Spleen (tissue), 11 donors: ENCODE measurements at regions not wholly inside any gene's neighbourhood (a gene's known extent, or its start where the extent isn't known, plus 50 kb on each side); places are given as distances from the start of the nearest gene placed in this dataset.

Source experiments
- DNase-seq: peaks from one replicate; pipeline ENCODE4 v3.0.0-alpha.2; 2020
- H3K27ac ChIP-seq, 8 donors: fragments of 200-600 bp; sonication (generic) in 7 of 8; 1 replicate in 4 of 8; 2 replicates in 4 of 8; pipeline versions ENCODE4 v1.5.0 to v1.8.0; 2016 to 2021; ENCODE audit warnings: inconsistent platforms in 4 of 8, mild to moderate bottlenecking in 4 of 8, moderate library complexity in 1 of 8
- H3K27me3 ChIP-seq, 7 donors: fragments of 200-600 bp; sonication (generic) in 6 of 7; replicated peaks in 1 of 7; 1 replicate in 4 of 7; 2 replicates in 3 of 7; pipeline versions ENCODE4 v1.5.0 to v1.8.0; 2016 to 2021; ENCODE audit warnings: inconsistent platforms in 3 of 7, mild to moderate bottlenecking in 1 of 7
- H3K36me3 ChIP-seq, 6 donors: fragments of 200-600 bp; sonication (generic) in 5 of 6; 1 replicate in 4 of 6; 2 replicates in 2 of 6; pipeline versions ENCODE4 v1.5.0 to v1.8.0; 2016 to 2021; ENCODE audit warnings: inconsistent platforms in 2 of 6
- H3K4me1 ChIP-seq, 6 donors: fragments of 200-600 bp; sonication (generic) in 5 of 6; 1 replicate in 3 of 6; 2 replicates in 3 of 6; pipeline versions ENCODE4 v1.5.0 to v1.8.0; 2016 to 2021; ENCODE audit warnings: inconsistent platforms in 3 of 6
- H3K4me3 ChIP-seq, 8 donors: fragments of 200-600 bp; sonication (generic) in 7 of 8; 1 replicate in 4 of 8; 2 replicates in 4 of 8; pipeline versions ENCODE4 v1.5.0 to v1.8.0; 2016 to 2021; ENCODE audit warnings: inconsistent platforms in 4 of 8, mild to moderate bottlenecking in 4 of 8, moderate library complexity in 2 of 8
- H3K9me3 ChIP-seq, 8 donors: fragments of 200-600 bp; sonication (generic) in 7 of 8; 1 replicate in 4 of 8; 2 replicates in 4 of 8; pipeline versions ENCODE4 v1.5.0 to v1.8.0; 2016 to 2021; ENCODE audit warnings: inconsistent platforms in 4 of 8
- POLR2A ChIP-seq, 3 donors: fragments of 450-650 bp; IDR thresholded peaks; one replicate each; pipeline ENCODE4 v1.5.1; 2017; ENCODE audit warnings: antibody characterized with exemption in 3 of 3, mild to moderate bottlenecking in 1 of 3
- POLR2AphosphoS5 ChIP-seq, 3 donors: sonication (generic); formaldehyde crosslinking; IDR thresholded peaks; one replicate each; pipeline ENCODE4 v1.5.1; 2017; ENCODE audit warnings: antibody characterized with exemption in 3 of 3
- WGBS, 5 donors: extraction: QIAGEN DNeasy Blood & Tissue Kit in 3 of 5; methylation state at CpG; one replicate each; pipeline versions ENCODE4 v1.1.5 to v1.1.7; 2013 to 2018; 5-methylcytosine and 5-hydroxymethylcytosine counted together
- intact Hi-C: fragments of 100-400 bp; cut with DNase I; formaldehyde crosslinking; loops from one replicate; pipeline ENCODE4 v1.15.0; 2023; ENCODE audit warnings: low total_unique reads
- TF ChIP-seq, protein P1 (sequence below), 11 experiments: fragments of 200-600 bp in 7 of 11; fragments of 450-650 bp in 4 of 11; sonication (generic) in 4 of 11; IDR thresholded peaks in 8 of 11; conservative IDR thresholded peaks in 3 of 11; 1 replicate in 7 of 11; 2 replicates in 4 of 11; pipeline versions ENCODE4 v1.4.0 to v1.8.0; 2016 to 2021; ENCODE audit warnings: antibody characterized with exemption in 11 of 11, inconsistent platforms in 4 of 11, mild to moderate bottlenecking in 1 of 11
- donor health status: healthy with polysubstance abuse.
- donor health status: DM: no; HTN: no; CAD: no; lungs with moderate emphysema.
- donor health status: DM: no; HTN: no; CAD: no.
- donor health status: Bipolar disorder and iron deficiency.
- donor health status: healthy.
- donor health status: DM: no; HTN: no; CAD: no.
- donor health status: DM: yes; HTN: yes; CAD: no.

DNA sequence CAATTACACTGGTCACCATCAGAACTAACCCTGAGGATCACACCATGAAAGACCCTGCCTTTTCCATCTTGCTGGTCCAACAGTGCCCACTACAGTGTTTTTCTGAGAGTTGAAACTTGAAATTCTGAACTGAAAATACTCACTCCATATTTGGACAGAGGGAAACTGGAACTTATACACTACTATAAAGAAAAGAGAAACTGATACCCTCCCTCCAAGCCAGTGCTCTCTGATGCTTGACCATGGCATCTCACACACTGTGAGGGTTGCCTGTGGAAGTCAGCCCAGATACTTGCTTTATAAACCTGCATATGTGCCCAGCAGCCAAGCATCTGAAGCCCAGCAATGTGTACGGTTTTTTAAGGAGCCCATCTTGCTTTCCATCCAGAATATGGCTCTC is 108.7 kb downstream of the FOXA2 start:
- TF ChIP-seq POLR2A (IDR thresholded peaks at IDR 0.05) (no peak), POLR2AphosphoS5 (IDR thresholded peaks at IDR 0.05) (no peak)
- TF ChIP-seq, protein P1, sequence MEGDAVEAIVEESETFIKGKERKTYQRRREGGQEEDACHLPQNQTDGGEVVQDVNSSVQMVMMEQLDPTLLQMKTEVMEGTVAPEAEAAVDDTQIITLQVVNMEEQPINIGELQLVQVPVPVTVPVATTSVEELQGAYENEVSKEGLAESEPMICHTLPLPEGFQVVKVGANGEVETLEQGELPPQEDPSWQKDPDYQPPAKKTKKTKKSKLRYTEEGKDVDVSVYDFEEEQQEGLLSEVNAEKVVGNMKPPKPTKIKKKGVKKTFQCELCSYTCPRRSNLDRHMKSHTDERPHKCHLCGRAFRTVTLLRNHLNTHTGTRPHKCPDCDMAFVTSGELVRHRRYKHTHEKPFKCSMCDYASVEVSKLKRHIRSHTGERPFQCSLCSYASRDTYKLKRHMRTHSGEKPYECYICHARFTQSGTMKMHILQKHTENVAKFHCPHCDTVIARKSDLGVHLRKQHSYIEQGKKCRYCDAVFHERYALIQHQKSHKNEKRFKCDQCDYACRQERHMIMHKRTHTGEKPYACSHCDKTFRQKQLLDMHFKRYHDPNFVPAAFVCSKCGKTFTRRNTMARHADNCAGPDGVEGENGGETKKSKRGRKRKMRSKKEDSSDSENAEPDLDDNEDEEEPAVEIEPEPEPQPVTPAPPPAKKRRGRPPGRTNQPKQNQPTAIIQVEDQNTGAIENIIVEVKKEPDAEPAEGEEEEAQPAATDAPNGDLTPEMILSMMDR (IDR thresholded peaks at IDR 0.05 in 8 of 11, conservative IDR thresholded peaks at IDR 0.05 in 3 of 11), result no peak

DNA sequence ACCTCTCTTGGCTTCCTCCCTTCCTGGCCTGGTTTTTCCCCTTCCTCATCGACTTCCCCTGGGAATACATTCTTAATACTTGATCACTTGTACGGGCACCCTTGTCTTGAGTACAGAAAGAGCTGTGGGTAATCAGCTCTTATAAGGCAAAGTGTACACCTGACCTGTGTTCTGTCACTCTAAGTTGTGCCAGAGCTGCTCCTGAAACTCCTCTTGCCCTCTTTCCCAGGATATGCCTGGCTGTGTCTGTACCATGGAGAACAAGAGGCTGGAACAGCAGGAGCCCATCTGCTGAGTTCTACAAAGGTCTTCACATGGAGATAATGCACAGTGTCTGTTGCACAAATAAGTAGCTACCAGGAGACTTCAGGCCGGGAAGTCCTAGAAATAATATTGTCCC is 110.1 kb downstream of the FOXA2 start:
- Histone ChIP-seq H3K27me3 (no peaks in the 10 kb centered on the region), H3K4me3 (no peak overlapping the region), H3K4me1 (no peaks in the 10 kb centered on the region), H3K36me3 (no peaks in the 10 kb centered on the region), H3K27ac (no peak overlapping the region), H3K9me3 (peaks cover 0 to 10% (median 2%) of the 10 kb centered on the region in 8 donors)
- intact Hi-C loops, result no loop called here
- TF ChIP-seq POLR2A (IDR thresholded peaks at IDR 0.05), result no peak
- TF ChIP-seq, protein P1 (IDR thresholded peaks at IDR 0.05 in 8 of 11, conservative IDR thresholded peaks at IDR 0.05 in 3 of 11), result no peak
- TF ChIP-seq POLR2AphosphoS5 (IDR thresholded peaks at IDR 0.05), result no peak
- WGBS, 5 donors, result 61 to 79% (median 74%) methylated on average over 3 of the region's 3 CpGs
- no peak for DNase-seq

More for the DNA sequence above, 108.7 kb downstream of the FOXA2 start:
- Histone ChIP-seq H3K27ac (no peak overlapping the region), H3K36me3 (no peaks in the 10 kb centered on the region), H3K4me3 (no peak overlapping the region), H3K27me3 (no peaks in the 10 kb centered on the region), H3K4me1 (no peaks in the 10 kb centered on the region), H3K9me3 (peaks cover 0 to 10% (median 2%) of the 10 kb centered on the region in 8 donors)
- intact Hi-C loops, result no loop called here
- DNase-seq, result no peak
- WGBS, 5 donors, result 57 to 75% (median 69%) methylated on average over 1 of the region's 1 CpG

DNA sequence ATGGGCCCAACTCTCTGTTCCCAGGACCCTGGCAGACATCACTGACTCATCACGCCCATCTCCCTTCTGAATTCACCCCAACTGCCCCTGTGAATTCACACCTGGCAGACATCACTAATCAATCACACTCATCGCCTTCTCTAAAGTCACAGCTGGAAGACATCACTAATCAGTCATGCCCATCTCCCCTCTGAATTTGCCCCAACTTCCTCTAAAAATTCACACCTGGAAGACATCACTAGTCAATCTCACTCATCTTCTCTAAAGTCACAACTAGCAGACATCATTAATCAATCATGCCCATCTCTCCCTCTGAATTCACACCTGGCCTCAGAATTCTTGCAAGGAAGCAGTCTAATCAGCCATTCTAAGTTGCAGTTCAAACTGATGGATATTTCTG is 111.1 kb downstream of the FOXA2 start:
- 61 to 89% (median 75%) methylated on average over 2 of the region's 2 CpGs for WGBS, 5 donors
- no peaks in the 10 kb centered on the region for H3K4me1 ChIP-seq

DNA sequence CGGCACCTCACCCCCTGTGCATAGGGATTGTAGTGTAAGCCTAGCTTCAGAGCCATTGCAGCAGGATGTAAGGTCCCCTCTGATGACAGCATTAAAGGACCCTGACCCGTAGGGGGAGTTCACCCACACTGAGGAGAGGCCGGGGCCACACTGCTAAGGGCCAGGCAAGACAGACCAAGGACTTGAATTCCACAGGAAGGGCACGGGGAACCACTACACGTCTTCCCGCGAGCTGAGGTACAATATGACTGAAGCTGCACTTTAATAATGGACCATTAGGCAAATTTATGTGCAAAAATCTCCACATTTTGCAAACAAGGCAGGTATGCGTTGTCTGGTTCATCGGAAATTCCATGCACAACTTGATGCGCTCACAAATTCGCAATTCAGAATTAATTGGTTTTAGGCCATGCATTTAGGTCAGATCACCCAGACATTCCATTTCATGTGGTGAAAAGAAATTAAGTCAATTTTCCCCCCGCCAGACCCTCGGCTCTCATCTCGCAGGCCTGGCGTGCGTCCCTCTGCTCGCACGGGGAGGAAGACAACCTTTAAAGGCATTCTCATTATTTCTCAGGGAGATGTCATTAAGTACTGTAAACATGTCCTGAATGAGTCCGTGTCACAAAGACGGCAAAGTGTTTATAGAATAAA is 111.8 kb downstream of the FOXA2 start:
- Histone ChIP-seq H3K4me1 (no peaks in the 10 kb centered on the region), H3K4me3 (no peak overlapping the region), H3K36me3 (no peaks in the 10 kb centered on the region), H3K9me3 (peaks cover 0 to 3% (median 0%) of the 10 kb centered on the region in 8 donors), H3K27ac (no peak overlapping the region), H3K27me3 (no peaks in the 10 kb centered on the region)
- intact Hi-C loops, result no loop called here
- TF ChIP-seq POLR2A (IDR thresholded peaks at IDR 0.05), result no peak
- TF ChIP-seq POLR2AphosphoS5 (IDR thresholded peaks at IDR 0.05), result no peak
- TF ChIP-seq, protein P1 (IDR thresholded peaks at IDR 0.05 in 8 of 11, conservative IDR thresholded peaks at IDR 0.05 in 3 of 11), result no peak
- 73 to 80% (median 78%) methylated on average over 20 of the region's 20 CpGs for WGBS, 5 donors
- DNase-seq, result no peak

More for the DNA sequence above, 111.1 kb downstream of the FOXA2 start:
- intact Hi-C loops, result no loop called here
- H3K27ac ChIP-seq, result no peak overlapping the region
- no peaks in the 10 kb centered on the region for H3K27me3 ChIP-seq
- DNase-seq, result no peak
- H3K36me3 ChIP-seq, result no peaks in the 10 kb centered on the region
- no peak overlapping the region for H3K4me3 ChIP-seq
- TF ChIP-seq POLR2AphosphoS5 (IDR thresholded peaks at IDR 0.05) (no peak), POLR2A (IDR thresholded peaks at IDR 0.05) (no peak)
- TF ChIP-seq, protein P1 (IDR thresholded peaks at IDR 0.05 in 8 of 11, conservative IDR thresholded peaks at IDR 0.05 in 3 of 11), result no peak
- H3K9me3 ChIP-seq, result peaks cover 0 to 4% (median under 1%) of the 10 kb centered on the region in 8 donors
